ENCODE measurements at regions not wholly inside any gene's neighbourhood (a gene's known extent, or its start where the extent isn't known, plus 50 kb on each side); places are given as distances from the start of the nearest gene placed in this dataset.

DNA sequence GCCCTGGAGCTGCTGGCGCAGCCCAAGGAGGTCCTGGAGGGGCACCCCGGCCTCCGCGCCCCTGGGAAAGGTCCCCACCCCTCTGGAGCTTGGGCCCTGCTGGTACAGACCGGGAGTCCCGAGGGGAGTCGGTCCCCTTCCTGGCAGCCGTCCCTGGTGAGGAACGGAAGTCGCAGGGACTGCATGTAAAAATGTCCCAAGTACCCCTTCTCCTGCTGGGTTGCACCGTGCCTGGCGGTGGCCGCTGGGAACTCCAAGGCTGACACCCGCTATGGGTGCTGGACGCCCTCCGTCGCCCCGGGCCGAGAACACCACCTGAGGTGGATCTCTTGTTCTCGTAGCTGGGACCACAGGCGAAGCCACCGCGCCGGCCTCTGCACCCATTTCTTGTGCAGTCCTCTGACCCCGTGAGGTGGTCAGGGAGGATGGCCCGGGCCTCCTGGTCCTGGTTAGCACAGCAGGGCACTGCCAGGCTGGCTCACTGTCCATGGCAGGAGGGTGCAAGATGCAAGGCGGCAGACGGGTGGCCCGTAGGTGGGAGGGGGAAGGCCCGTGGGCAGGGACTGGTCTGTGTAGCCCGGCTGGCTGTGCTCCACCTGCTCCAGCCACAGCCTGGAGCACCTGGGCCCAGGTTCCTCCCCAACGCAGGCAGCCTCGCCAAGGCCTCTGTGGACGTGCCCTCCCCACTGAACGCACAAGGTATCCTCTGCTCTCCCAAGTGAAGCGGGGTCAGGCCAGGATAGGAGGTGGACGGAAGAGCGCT lies 165.2 kb downstream of the IGLL1 start:
- no peak for DNase-seq (ENCODE audit: low read depth)

DNA sequence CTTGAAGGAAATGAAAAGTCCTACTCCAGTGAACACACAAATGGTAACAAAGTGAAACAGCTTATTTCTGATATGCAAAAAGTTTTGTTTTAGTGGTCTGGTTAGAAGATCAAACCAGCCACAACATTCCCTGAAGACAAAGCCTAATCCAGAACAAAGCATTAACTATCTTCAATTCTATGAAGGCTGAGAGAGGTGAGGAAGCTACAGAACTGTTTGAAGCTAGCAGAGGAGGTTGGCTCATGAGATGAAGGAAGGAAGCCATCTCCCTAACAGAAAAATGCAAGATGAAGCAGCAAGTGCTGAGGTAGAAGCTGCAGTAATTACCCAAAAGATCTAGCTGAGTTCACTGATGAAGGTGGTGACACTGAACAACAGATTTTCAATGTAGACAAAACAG lies 168.4 kb downstream of the IGLL1 start:
- DNase-seq (ENCODE audit: low read depth) = no peak

DNA sequence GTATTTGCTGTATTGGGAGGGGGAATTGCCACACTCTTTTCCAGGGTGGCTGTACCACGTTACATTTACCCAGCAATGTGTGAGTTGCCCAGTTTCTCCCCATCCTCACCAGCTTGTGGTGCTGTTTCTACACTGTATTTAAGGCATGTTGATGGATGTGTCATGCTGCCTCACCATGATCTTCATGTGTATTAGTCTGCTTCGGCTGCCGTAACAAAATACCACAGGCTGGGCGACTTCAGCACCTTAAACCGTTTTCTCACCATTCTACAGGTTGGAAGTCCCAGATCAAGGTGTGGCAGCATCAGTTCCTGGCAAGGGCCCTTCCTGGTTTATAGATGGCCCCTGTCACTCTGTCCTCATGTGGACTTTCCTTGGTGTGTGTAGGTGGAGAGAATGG lies 169.7 kb downstream of the IGLL1 start:
- no peak for DNase-seq (ENCODE audit: low read depth)

DNA sequence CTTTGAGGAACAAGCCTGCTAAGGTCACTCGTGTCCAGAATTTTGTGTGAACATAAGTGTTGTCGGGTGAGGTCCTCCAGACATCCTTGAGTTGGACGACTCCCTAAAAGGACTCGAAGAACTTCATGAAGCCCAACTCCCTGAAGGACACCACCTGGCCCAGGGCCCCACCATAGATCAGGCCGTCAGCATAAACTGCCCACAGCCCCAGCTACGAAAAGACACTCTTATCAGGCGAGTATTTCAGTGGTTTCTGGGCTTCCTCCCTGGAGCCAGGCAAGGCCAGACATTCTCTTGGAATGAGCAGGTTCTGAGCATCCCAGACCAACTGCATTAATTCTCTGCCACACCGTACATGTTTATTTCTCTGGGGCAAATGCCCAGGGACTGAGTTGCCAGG lies 170.1 kb downstream of the IGLL1 start:
- no peak for DNase-seq (ENCODE audit: low read depth)

DNA sequence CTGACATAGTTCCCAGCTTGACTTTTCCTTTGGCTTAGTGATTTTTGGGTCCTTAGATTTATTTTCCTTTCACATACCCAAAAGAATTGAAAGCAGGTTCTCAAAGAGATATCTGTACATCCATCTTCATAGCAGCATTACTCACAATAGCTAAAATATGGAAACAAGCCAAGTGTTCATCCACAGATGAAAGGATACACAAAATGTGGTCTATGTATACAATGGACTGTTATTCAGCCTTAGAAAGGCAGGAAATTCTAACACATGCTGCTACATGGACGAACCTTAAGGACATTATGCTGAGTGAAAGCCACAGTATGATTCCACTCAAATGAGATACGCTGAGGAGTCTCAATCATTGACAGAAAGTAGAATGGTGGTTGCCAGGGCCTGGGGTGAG lies 171.8 kb downstream of the IGLL1 start:
- no peak for DNase-seq (ENCODE audit: low read depth)

DNA sequence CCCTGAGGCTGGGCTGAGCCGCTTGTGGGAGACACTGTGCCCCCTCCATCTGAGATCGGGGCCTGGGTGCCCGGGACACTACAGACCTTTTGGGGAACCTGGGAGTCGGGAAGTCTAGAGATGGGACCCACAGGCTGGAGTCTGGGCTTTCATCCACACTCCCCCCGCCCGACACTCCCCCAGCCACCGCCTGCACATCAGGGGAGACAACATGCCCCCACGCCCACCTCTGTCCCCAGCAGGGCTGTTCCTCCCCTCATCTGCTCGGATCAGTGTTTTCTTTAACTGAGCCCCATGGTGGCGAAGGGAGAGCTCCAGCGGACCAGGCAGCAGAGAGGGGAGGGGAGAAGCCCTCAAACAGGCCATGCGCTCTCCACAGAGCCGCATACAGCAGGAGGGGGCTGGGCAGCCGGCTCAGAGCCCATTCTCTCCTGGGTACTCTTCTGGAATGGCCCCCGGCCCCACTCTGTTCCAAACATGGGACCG lies 174.7 kb downstream of the IGLL1 start:
- DNase-seq (ENCODE audit: low read depth) = no peak

DNA sequence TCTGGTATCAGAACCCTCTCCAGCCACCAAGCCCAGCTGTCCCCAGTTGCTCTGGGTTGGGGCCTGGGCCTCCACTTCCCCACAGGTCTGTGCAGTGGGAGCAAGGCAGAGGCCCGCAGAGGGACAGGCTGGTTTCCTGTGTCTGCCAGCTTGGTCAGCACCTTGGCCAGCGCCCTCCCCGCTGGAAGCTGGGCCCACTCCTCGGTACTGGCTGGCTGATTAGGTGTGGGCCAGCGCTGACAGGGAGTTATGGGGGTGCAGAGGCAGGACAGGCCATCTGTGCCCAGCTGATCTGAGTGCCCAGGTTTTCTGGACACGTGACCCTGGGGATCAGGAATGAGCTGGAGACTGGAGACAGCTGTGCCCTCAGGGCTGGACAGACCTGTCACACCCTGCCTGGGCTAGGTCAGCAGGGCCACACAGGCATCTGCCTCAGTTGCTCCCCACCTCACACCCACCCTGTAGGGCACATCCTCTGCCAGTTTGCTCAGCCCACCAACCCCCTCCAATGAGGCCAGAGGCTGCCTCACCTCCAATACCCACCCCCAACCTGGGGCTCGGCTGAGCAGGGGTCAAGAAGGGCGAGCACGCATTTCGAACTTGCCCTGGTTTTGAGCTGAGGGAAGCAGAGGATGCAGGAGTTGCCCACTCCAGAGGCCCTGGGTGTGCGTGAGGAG lies 175.3 kb downstream of the IGLL1 start:
- peak; percentile 46 for DNase-seq (ENCODE audit: low read depth)

DNA sequence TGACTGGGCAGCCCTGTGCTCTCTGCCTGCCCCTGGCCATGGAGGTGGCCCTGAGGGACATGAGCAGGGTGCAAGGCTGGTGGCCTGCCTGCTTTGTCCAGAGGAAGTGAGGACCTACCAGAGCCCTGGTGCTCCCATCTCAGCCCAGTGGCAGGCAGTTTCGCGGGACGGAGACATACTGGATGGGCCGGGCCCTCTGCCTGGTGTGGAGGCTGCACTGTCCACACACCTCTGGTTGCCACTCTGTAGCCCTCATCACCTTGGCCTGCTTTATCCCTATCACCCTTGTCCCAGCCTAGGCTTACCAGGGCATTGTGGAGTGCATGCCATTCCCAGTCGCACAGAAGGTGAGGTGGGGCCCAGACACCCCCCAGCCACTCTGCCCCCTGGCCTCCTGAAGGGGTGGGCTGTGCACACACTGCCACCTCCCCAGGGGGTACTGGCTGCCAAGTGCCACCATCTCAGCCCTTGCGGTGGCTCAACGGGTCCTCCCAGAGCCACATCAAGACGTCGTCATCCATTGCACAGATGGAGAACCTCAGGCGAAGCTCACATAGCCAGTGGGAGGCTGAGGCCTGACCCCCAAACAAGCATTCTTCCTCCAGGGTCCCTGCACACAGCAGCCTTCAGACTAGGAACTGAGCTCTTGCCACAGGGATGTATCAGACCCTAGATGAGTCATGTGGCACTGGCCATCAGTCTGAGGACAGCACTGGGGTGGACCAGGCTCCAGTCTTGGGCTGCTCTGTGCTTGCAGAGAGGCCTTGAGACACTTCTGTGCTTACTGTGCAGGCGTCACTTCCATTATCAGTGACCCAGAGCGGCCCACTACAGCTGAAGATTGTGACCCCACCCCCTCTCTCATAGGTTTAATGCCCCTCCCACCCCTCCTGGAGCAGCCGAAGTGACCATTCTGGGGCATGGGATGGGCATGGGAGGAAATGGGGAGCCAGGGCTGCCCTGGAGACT lies 176.1 kb downstream of the IGLL1 start:
- DNase-seq (ENCODE audit: low read depth) = no peak

DNA sequence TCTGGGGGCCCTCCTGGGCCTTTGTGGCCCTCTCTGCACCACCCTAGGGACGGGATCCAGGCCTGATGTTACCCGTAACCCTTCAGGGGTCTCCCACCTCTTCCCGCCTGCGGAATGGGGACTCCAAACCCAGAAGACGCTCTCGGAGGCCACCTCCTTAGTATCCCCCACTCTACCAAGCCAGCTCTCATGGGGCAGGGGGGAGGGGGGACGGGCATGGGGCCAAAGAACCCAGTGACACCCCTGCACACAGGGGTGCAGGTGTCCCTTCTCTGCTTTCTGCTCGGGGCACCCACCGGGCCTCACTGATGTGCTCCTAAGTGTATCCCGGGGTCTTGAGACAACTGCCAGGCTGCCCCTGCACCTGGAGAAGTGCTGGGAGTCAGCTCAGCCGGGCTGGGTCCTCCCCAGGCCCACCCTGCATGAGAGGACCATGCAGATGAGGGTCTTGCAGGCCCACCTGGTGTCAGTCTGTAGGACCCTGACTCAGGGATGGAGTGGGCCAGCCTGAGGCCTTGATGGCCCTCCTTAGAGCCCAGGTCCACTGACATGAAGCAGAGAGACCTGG lies 176.9 kb downstream of the IGLL1 start:
- no peak for DNase-seq (ENCODE audit: low read depth)

DNA sequence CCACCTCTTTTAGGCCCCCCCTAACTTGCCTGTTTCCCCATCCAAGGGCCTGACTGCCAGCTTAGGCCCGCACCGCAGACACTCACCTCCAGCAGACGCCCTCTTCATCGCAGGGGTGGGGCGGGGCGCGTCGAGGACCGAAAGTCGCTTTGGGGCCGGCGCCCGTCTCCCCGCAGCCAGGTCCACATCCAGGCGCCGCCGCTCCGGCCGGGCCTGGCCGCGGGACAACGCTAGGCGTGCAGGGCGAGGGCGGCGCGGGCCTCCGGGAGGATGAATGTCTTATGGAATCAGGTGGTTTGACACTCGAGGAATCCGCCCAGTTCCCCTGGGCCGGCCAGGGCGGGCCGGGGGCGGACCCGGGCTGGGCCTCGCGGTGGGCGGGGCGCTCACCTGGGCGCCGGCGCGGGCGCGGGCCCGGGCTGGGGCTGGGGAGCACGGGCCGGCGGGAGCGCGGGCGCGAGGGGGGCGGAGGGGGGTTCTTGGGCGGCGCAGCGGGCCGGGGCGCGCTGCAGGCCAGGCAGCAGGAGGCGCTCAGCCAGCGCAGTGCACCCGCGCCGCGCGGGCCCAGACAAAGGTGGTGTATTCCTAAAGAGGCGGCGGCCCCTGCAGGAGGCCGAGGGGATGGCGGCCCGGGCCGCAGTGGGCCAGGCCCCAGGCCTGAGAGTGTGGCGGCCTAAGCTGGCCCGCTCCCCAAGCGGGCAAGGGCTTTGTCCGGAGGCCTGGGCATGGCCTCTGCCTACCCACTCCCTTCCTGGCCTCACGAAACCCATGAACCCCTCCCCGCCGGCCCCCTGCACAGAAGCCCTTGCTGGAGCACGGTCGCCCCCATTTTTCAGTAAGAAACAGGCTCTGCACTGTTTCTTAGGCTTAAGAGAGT lies 177.6 kb downstream of the IGLL1 start:
- no peak for DNase-seq (ENCODE audit: low read depth)

DNA sequence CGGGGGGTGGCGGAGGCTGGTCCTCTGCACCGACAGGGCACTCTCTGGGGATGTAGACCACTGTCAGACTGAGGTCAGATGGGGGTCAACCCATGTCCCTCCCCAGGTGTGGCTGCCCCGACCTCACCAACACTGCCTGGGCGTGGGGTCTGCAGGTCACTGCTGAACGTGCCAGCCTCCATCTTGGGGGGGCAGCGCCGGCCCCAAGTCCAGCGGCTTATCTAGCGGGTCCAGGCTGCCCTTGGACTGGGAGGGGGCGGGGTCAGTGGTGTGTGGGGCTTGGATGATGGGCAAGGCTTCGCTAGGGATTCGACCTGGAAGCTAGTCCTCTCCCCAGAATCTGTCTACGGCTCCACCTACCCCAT lies 178.2 kb downstream of the IGLL1 start:
- no peak for DNase-seq (ENCODE audit: low read depth)

DNA sequence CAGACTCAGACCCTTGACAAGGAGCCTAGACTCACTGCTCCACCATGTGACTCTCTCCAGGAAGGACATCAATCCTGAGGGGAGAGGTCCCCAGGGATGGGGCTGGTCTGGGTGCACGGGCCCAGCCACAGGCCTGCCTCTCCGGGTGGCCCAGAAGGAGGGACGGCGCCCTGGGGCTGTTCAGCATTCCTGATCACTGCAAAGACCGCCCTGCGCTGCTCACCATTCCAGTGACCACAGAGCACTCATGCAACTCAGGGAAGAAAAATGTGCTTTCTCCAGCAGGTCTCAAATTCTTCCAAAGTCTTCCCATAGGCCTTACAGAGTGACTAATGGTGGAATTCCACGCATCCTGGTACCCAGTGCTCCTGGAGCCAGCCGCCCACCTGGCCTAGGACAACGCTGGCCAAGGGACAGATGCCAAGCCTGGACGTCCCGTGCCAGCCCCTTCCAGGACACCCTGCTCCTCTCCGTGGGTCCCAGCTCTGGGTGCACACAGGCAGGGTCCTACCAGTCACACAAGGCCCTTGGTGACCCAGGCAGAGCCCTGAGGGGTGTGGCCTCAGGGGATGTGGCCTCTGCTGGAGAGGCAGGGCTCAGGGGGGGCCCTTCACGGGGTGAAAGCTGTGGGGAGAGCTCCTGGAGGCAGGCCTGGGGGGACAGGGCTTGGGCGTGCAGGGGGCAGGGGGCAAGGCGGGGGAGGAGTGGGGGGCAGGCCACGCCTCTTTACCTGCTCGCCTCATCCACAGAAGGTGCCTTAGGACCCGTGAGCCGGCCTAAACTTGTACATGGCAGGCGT lies 178.8 kb downstream of the IGLL1 start:
- no peak for DNase-seq (ENCODE audit: low read depth)

DNA sequence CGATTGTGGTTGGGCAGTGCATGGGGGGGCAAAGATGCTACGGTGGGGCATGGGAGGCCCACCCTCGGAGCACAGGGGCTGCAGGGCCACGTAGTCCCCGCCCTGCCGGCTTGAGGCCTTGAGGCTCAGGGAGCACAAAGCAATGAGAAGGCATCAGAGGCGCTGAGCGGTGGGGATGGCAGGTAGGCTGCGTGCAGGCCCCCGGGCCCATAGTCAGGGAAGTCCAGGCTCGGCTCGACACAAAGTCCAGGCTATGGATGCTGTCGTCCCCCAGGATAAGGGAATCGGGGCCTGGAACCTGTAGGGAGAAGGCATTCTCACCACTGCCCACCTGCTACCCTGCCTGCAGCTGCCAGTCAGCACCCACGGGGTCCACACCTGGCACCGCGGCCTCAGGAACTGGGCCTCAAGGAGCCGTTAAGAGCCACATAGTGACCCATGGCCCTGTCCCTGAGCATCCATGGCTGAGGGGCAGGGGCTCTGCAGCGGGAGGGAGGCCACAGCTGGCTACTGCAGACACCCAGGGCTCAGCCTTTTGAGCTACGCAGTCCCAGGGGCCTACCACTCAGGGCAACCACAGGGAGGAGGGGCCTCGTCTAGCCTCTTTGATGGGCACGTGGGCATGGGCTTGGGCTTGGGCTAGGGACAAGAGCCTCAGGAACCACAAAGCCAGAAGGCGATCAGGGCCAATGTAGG lies 179.7 kb downstream of the IGLL1 start:
- no peak for DNase-seq (ENCODE audit: low read depth)

DNA sequence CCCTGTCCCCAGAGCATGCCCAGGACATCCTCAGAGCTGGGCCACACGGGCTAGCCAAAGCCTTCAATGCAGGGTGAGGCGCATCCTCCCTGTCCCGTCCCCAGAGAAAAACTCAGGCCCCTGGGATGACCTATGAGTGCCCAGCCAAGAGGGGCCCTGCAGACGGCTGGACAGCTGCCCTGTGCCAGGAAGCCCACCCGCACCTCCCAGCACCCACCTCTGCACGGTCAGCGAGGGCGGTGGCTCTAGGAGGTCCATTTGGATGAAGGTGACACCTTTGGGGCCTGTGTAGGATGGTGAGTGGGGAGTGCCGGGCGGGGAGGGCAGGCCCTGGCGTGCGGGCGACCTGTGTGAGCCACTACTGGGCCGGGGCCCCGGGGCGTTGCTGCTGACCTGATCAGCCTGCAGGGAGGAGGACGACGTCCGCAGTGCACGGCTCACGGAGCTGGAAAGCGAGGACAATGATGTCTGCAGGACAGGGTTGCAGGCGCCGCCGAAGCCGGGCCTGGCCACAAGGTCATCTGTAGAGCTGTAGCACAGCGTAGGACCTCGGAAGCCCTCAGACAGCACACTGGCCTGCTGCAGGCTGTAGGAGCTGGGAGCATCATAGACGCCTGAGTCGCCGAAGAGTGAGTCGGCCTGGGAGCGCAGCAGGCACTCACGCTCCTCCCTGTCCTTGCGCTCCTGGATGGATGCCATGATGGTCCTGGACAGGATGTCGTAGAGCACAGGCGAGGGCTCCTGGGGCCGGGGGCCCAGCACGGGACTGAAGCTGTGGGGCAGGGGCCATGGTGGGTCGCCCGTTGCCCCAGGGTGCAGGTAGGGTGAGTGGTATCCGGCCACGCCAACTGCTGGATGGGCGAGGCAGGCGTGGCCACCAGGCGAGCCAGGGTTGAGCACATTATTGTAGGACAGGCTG lies 180.5 kb downstream of the IGLL1 start:
- DNase-seq (ENCODE audit: low read depth) = no peak

DNA sequence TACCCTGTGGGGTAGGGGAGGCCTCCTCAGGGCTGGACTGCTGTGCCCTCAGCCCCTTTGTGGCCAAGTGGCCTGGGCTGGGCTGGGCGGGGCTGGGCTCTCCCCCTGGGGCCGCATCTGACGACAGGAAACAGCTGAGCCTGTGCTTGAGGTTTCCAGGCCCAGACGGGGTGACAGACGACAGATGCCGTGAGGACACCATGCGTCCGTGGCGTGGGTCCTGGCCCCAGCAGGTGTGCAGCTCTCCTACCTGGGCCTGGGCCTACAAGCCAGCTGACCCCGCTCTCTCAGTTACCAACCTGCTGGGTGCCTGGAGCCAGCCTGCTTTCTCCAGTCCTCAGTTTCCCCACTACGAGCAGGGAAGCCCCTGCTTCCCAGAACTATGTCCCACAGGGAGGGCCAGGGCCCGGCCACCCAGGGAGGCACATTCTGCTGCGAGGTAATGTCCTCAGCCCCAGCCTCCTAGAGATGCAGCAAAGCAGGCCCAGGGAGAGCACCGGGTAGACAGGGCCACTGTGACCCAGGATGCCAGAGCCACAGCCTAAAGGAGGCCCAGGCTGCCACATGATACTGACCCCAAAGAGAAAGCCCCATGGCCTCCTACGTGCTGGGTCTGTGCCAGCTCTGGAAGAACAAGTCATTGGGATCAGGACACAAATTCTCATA lies 181.3 kb downstream of the IGLL1 start:
- DNase-seq (ENCODE audit: low read depth) = peak; percentile 45

DNA sequence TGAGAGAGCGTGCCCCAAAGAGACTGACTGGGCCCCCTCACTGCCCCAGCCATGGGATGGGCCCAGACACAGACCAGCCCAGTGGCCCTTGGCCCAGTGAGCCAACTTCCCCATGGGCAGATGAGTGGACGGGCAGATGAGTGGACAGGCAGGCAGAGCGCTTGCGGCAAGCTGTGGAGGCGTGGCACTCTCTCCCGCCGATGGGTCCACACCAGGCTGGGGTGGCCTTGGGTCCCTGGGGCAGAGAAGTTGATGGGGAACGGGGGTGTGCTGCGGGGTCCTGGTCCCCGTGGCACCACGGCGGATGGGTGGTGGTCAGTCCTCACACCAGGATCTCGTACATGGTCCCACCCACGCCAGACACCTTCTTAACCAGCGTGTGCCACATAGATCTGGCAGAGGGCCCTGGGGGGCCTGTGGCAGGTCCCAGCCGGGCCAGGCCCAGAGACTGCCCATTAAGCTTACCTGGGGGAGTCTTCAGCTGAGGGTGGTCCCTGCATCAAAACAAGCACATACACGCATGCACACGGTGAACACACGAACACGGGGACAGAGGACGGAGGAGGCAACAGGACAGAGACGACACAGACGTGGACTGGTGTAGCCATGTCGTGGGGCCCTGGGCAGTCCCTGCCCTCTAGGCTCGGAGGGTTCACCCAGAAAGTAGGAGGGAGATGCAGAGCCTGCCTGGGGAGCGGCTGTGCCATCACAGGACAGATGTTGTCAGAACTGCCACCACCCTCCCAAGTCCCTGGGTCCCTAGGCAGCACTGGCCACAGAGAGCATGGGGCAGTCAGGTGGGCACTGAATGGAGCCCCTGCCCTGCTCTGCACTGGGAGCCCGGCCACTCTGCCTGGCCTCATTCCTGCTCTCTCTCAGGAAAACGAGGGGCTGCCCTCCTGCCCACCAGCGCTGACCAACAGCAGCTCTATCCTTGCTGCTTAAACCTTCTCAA lies 182.2 kb downstream of the IGLL1 start:
- no peak for DNase-seq (ENCODE audit: low read depth)
